Hematopoietic multipotent progenitor cell treated with erythropoietin and hydrocortisone succinate and interleukin-3 and kit ligand, for 6 days (in vitro differentiated cells): ENCODE measurements at regions not wholly inside any gene's neighbourhood (a gene's known extent, or its start where the extent isn't known, plus 50 kb on each side); places are given as distances from the start of the nearest gene placed in this dataset.
A peak's percentile ranks its signal among the peaks of the same experiment; 100 is the strongest.

Experiments used
- DNase-seq: peaks from one replicate; pipeline ENCODE4 v3.0.0-alpha.2; 2015

- DNase-seq, result no peak
Measured at GRCh38 chr2:4618630-4619228, 915.4 kb downstream of the DCDC2C start.

DNA sequence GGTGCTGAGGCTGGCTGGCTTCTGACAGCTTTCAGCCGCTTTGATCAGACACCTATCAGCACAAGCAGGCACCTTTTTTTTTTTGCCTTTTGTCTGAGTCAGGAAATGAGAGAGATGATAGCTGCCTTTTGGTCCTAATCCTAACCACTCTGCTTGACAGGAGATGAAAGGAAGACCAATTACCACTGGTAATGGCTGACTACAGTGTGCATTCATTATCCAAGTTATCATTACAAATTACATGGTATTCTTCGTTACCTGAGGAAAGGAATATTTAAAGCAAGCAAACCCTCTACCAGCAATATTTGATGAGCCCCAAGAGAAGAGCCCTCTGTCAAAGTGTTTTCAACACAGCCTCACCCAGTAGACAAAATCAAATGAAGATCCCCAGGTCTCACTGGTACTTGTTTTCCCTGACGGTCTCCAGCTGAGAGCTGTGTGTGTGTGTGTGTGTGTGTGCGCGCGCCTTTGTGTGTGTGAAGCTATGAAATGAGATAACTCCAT is 925.7 kb downstream of the DCDC2C start:
- DNase-seq, result no peak

- no peak for DNase-seq
Measured at GRCh38 chr2:4635289-4635688, 931.9 kb downstream of the DCDC2C start.

GRCh38 chr2:4653991-4654390 is 950.6 kb downstream of the DCDC2C start:
- no peak for DNase-seq

DNA sequence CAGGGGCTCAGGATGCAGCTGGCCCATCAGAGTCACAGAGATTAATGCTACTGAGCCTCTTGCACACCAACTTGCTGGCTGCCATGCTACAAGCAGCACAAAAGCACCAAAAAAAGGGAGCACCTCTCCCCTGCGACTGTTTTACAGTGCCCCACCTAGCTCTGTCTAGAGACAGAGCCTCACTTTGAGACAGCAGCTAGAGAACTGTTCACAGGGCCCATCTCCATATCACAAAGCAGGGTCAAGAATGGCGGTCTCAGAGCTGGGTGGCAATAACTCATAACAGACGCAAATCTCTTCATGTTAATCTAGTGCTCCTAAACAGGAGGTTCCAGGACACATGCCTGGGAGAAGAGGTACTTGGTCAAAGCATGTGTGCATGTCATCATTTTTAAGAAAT is 953.0 kb downstream of the DCDC2C start:
- DNase-seq, result no peak

DNA sequence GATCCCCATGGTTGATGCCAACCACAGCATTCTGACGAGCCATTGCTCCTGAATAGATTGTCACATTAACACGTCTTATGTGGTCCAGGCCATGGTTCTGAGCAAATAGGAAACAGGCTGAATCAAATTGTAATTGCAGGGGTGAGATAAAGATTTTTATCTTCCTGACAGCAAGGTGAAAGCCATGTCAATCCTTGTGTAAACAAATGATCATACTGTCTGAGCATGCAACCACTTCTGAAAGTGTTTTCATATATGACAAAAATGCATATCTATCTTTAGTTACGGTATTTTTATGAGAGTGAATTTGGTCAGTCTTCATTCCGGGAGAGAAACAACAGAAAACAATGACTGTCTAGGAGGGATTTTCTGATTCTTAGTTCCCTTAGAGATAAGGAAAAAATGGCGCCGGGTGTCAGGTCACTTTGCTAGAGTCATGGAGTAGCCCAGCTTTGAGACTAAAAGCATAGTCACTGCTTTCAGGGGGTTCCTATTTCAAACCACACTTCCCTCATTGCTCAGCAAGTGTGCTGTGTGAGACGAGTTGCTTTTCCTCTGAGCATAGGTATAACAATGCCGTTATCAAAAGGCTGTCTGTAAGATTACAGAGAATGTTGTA is 958.9 kb downstream of the DCDC2C start:
- no peak for DNase-seq

DNA sequence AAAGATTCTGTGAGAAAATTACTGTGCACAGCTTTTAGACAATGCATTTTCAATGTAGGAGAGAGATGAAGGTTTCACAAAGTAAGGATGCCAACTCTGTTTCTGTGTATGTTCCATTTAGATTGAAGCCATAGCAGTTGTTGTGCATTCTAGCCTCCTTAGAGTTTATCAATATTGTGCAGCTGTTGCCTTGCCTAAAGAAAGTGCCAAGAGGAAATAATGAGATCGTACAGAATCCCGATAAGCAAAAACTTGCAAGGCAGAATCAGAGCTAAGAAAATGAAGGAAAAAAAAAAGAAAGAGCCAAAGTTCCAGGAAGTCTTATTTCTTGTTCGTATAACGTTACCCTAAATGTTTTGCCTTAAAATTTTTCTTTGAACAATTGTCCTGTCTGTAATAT is 965.0 kb downstream of the DCDC2C start:
- peak; percentile 7 for DNase-seq

GRCh38 chr2:4670331-4670730 is 967.0 kb downstream of the DCDC2C start:
- no peak for DNase-seq

DNA sequence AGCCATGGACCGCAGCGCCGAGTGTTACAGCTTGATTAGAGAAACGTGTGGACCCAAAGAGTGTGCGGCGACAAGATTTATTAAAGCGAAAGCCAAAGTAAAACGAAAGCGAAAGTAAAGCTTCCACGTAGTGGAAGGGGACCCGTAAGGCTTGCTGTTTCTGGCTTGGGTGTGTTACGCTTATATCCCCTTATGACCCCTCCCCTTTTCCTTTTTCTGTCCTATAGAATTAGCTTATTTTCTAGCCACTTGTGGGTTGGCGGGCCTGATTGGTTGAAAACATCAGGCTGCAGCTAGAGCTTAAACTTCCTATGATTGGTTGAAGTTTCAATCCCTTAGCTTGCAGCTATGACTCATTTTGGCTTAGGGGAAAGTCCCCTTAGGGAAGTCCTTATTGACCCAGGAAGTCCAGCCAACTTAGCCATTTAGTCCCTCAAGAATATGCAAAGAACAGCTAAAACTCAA is 969.7 kb downstream of the DCDC2C start:
- DNase-seq, result no peak

DNA sequence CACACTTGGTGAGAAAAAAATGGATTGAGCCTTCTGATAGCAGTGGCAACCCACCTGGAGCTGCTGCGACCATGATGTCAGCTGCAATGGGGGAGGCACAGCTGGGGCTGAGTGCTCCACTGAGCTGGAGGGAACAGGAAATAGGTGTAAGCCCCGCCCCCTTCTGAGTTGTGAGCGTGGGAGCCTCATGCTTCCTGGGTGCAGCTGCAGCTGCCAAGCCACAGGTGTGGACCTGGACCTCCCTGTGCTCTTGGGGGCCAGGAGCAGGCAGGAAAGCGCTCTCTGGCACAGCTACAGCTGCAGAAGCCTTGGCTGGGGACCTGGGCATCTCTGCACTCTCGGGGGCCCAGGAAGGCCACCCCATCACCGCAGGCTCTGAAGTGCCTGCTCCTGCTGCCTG is 970.6 kb downstream of the DCDC2C start:
- DNase-seq, result no peak

DNA sequence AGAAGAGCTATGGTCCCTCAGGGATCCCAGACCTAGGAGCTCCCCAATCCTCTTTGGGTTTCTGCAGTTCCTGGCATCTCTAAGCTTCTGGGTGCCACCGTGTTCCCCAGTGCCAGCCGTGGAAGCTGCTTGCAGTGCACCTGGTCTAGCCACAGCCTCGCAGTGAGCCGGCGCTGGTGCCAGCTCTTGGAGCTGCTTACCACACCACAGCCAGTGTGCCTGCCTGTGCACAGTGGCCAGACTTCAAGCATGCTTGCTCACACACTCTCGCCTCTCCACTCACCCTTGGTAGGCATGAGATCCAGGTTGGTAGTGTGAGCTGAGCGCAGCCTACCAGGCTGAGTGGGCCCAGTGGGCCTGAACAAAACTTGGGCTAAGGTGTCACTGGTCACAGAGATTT is 971.9 kb downstream of the DCDC2C start:
- DNase-seq, result no peak

DNA sequence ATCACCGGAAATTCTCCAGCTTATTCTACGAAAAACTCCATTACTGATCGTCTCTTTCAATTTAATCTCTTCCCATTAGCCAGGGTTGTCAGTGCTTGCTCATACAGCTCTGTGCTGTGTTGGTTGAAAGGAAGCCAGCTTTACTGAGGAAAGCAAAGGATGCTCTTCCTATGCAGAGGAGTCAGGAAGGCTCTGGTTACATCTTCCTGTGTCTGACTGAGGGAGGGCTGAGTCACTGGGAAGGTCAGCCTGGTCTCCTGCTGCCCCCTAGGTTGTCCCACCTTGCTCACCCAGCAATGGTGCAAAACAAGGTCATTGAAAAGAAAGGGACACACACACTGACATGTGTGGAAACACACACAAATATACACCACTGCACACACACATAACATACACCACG is 975.6 kb downstream of the DCDC2C start:
- no peak for DNase-seq

DNA sequence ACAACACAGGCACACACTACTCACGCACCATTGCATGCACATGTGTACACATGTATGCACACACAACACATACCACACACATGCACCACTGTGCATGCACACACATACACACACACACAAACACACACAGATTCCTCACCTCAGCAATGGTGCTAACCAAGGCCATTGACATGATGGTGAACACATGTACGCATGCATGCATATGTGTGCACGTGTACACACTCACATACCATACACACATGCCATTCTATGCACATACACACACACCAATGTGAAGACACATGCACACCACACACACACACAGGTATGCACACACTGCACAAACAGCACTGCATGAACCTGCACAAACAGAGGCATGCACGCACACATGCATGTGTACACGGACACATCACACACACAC is 976.0 kb downstream of the DCDC2C start:
- DNase-seq, result no peak

GRCh38 chr2:4684921-4685320 is 981.5 kb downstream of the DCDC2C start:
- DNase-seq, result no peak

GRCh38 chr2:4690913-4691312 is 987.5 kb downstream of the DCDC2C start:
- no peak for DNase-seq

DNA sequence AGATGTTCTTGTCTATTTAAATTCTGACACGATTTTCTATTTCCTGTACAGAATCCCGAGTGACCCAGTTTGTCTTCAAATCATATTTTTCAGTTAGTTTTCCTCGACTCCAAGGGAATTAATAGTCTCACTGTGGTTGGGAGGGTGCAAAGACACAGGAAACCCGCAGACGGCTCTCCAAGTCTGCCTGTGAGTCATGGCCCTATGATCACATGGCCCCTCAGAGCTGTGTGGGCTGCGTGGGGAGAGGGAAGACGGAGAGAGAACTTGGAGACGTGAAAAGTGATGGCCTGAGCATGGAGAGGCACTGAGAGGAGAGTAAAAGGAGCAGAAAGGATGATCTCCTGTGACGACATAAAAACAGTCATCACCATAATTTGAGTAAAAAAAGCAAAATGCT is 989.9 kb downstream of the DCDC2C start:
- DNase-seq, result no peak

DNA sequence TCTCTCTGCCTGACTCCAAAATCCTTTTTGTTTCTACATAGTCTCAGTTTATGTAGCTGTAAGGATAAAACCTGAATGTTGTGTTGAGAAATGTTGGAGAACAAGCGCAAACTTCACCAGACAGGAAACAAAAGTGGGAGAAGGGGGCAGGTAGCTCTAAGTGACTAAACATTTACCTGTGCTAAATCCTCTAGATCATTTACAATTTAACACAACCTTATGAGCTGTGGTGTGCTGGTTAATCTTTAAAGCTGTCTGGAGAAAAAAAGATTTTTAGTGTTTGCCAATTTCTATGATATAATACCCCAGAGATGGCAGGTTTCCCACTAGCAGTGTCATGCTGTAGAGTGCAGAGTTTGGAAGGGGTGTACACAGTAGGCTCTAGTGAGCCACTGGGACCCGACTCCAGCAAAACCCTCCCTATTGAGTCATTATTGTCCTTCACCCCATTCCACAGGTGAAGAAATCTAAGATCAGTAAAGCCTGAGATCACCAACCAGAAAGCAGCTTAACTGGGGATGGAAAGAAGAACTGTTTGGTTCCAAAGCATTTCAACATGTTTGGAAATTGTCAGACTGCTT is 992.0 kb downstream of the DCDC2C start:
- no peak for DNase-seq

GRCh38 chr2:4715065-4715464 is 977.1 kb upstream of the SOX11 start:
- DNase-seq, result no peak

GRCh38 chr2:4718777-4719176 is 973.4 kb upstream of the SOX11 start:
- no peak for DNase-seq

DNA sequence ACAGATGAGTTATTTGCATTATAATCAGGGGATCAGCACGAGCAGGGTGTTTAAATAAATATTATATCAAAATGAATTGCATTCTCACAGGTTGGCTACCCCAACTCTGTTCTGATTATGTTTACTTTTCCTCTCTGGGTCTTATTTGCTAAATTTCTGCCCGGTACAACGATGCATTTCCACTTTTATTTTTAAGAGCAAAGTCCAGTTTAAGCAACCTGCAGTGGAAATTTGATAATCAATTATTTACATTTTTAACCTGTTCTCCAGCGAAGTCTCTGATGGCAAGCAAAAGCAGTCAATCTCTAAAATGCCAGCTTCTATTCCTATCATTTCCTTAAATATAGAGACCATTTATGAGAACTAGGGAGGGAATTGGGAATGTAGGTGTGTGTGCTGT is 966.6 kb upstream of the SOX11 start:
- no peak for DNase-seq

- DNase-seq, result no peak
Measured at GRCh38 chr2:4732560-4732959, 959.6 kb upstream of the SOX11 start.

DNA sequence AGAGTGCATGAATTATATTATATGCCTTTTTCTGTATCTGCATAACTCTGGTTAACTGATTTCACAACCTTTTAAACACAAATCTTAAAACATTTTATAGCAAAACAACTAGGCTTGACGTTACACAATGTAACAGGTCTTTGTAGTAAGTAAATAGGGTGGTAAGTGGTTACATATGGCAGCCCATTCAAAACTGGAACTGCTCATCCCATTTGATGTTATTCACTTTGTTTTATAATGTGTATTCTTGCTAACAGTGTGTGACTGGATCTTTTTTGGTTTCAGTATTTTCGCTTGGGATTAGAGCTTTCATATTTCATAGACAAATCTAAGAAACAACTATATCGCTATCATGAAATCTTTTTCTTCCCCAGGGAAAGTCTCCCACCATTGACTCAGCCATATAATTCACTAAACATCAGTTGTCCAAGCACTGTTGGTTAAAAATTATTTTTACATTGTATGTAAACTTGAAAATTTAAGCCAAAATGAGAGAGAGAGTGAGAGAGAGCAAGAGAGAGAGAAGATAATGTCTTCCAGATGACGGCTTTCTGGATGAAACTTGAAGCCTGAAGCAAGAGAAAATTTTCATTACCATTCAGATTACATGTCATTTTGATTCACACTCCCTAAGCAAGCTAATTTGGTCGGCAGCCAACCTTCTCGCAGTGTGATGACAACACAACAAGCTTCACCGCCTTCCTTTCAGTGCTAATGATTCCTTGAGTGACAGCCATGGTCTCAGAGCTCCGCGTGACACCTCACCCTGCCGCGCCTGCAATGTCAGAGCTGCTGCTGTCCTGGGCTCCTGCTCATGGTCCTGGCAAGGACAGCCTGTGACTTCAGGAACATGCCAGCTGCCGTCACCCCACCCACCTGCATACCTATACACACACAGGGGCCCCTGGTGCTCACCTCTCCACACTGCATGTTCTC is 946.9 kb upstream of the SOX11 start:
- no peak for DNase-seq

DNA sequence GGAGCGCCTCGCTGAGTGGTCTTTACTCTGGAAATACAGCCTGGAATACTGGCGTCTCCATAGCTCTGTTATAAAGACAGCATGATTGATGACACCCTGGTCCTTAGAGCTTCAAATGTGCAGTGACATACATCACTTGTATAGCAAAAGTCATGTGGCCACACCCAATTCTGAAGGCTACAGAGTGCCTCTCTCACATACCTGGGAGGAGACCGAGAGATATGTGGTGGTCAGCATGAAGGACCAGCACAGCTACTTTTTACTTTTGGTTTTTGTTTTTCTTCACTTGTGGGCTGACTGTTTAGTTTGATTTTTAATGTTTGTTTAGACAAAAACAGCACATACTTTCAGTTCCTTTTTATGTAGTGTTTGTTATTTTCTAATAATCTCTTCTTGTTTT is 938.5 kb upstream of the SOX11 start:
- no peak for DNase-seq
